HEK293T (cell line): ENCODE measurements at regions not wholly inside any gene's neighbourhood (a gene's known extent, or its start where the extent isn't known, plus 50 kb on each side); places are given as distances from the start of the nearest gene placed in this dataset.

Experiments used
- BHLHE40 ChIP-seq: fragments of 450-650 bp; IDR thresholded peaks from 2 replicates; pipeline ENCODE4 v1.6.1; 2016; ENCODE audit warnings: mild to moderate bottlenecking, moderate library complexity, borderline replicate concordance
- CTBP1 ChIP-seq: fragments of 450-650 bp; IDR thresholded peaks from 2 replicates; pipeline ENCODE4 v1.6.1; 2016; ENCODE audit warnings: borderline replicate concordance
- ELF4 ChIP-seq: fragments of 450-650 bp; IDR thresholded peaks from 2 replicates; pipeline ENCODE4 v1.6.1; 2017; ENCODE audit warnings: antibody characterized with exemption
- FOXK2 ChIP-seq: fragments of 450-650 bp; IDR thresholded peaks from 2 replicates; pipeline ENCODE4 v1.6.1; 2016; ENCODE audit warnings: mild to moderate bottlenecking
- FOXM1 ChIP-seq: fragments of 450-650 bp; IDR thresholded peaks from 2 replicates; pipeline ENCODE4 v1.6.1; 2017; ENCODE audit warnings: mild to moderate bottlenecking, borderline replicate concordance
- SP1 ChIP-seq: fragments of 450-650 bp; IDR thresholded peaks from 2 replicates; pipeline ENCODE4 v1.6.1; 2017
- TARDBP ChIP-seq: fragments of 450-650 bp; IDR thresholded peaks from 2 replicates; pipeline ENCODE4 v1.6.1; 2016
- TF ChIP-seq, protein P1 (sequence below): fragments of 450-650 bp; IDR thresholded peaks from 2 replicates; pipeline ENCODE4 v1.6.1; 2016

DNA sequence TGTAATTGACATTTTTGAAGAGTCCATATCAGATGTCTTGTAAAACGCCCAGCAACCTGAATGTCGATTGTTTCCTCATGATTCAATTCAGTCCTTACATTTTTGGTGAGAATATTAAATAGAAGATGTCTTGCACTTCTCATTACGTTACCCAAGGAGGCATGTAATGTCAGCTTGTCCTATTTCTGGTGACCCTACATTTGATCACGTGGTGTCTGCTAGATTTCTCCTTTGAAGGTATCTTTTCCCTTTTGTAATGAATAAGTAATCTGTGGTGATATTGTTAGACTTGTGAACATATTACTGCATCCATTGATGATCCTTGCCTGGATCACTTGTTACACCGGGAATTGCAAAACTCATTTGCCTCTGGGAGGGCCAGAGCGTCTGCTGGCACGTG is 87.6 kb upstream of the DISP3 start:
- TF ChIP-seq FOXK2 (no peak), SP1 (no peak), BHLHE40 (no peak), TARDBP (no peak), FOXM1 (no peak), ELF4 (no peak), CTBP1 (no peak)
- TF ChIP-seq, protein P1, sequence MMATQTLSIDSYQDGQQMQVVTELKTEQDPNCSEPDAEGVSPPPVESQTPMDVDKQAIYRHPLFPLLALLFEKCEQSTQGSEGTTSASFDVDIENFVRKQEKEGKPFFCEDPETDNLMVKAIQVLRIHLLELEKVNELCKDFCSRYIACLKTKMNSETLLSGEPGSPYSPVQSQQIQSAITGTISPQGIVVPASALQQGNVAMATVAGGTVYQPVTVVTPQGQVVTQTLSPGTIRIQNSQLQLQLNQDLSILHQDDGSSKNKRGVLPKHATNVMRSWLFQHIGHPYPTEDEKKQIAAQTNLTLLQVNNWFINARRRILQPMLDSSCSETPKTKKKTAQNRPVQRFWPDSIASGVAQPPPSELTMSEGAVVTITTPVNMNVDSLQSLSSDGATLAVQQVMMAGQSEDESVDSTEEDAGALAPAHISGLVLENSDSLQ: no peak
